BLaER1 treated with 17β-estradiol and CSF1 and Interleukin-3, amounts not matched to agents 10 nM and 100 nM (cell line): ENCODE measurements at regions not wholly inside any gene's neighbourhood (a gene's known extent, or its start where the extent isn't known, plus 50 kb on each side); places are given as distances from the start of the nearest gene placed in this dataset.

Experiments
- H3K27ac ChIP-seq, 11 experiments: shearing (Covaris generic); formaldehyde crosslinking; 2 replicates each; pipeline ENCODE4 v1.8.1; 2022
- H3K27me3 ChIP-seq, 11 experiments: shearing (Covaris generic); formaldehyde crosslinking; 2 replicates each; pipeline ENCODE4 v1.8.1; 2022
- H3K36me3 ChIP-seq, 11 experiments: shearing (Covaris generic); formaldehyde crosslinking; 2 replicates each; pipeline ENCODE4 v1.8.1; 2022
- H3K4me1 ChIP-seq, 10 experiments: shearing (Covaris generic); formaldehyde crosslinking; 2 replicates each; pipeline ENCODE4 v1.8.1; 2022
- H3K4me2 ChIP-seq, 11 experiments: shearing (Covaris generic); formaldehyde crosslinking; 2 replicates each; pipeline ENCODE4 v1.8.1; 2022
- H3K4me3 ChIP-seq, 10 experiments: shearing (Covaris generic); formaldehyde crosslinking; 2 replicates each; pipeline ENCODE4 v1.8.1; 2022
- H3K9ac ChIP-seq, 11 experiments: shearing (Covaris generic); formaldehyde crosslinking; 2 replicates each; pipeline ENCODE4 v1.8.1; 2022
- H3K9me3 ChIP-seq, 11 experiments: shearing (Covaris generic); formaldehyde crosslinking; replicated peaks in 1 of 11; 2 replicates each; pipeline ENCODE4 v1.8.1; 2022
- H4K20me1 ChIP-seq, 11 experiments: shearing (Covaris generic); formaldehyde crosslinking; 2 replicates each; pipeline ENCODE4 v1.8.1; 2022
- Cebpa-rat ChIP-seq, 11 experiments: shearing (Covaris generic); IDR thresholded peaks; 2 replicates each; pipeline ENCODE4 v1.8.1; 2022

DNA sequence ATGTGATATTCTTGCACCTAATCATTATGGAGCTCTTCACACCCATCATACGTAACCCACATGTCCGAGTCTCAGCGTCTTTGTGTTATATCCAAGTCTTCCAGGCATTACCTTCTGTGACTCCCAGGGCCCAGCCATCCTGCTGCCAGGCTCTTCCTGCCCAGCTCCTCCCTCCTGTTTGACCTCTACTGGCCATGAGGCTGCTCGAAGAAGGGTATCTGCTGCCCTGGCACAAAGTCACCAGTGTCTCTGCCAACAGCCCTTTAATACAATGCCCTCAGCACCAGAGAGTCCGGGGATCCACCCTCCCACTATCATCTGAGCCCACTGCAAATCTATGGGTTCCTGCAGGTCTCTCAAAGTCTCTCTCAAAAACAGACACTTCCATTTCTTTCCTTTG, 65.3 kb upstream of the WAC start:
- no peak for TF ChIP-seq Cebpa-rat (IDR thresholded peaks at IDR 0.05)
- Histone ChIP-seq H3K4me3 (no peak overlapping the region), H3K27ac (no peak overlapping the region), H3K9me3 (peaks cover 4 to 14% (median 9%) of the 10 kb centered on the region in 11 experiments; a peak in 12 of 22 replicates), H3K4me2 (no peak overlapping the region), H3K4me1 (peaks cover 0 to 8% (median 0%) of the 10 kb centered on the region in 10 experiments; a peak in 3 of 20 replicates), H3K36me3 (no peaks in the 10 kb centered on the region), H3K27me3 (no peaks in the 10 kb centered on the region), H4K20me1 (no peaks in the 10 kb centered on the region), H3K9ac (no peak overlapping the region)

DNA sequence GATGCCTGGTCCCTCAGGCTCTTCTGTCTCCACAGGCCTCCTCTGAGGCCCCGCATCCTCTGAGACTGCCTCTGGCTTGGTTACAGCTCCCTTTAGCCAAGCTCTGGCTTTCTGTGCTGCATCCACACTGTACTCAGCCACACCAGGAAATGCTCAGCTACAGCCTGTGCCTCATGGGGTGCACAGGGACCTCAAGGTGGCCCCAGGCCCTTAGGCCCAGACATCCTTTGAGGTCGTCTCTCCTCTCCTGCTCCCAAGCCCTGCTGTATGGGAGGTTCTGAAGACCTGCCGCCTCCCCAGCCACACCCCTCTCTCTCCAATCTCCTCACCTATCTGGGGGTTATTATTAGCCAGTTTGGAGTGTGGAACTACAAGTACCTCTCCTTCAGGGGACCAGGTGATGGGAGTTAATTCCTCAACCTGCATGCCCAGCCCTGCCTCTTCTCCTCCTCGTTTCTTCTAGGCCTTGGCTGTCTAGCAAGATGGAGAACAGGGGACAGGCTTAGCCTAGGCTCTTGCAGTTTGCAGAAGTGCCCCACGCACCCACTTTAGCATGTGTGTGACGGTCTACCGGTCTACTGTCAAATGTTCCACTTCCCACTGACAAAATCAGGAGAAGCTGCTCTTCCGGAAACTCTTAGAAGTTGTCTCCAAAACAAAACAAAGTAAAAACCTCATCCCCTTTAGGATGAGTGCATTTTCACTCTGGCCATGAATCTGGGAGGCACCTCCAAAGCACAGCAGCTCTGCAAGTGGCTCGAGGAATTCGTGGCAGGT, 64.0 kb upstream of the WAC start:
- H3K27me3 ChIP-seq, result no peaks in the 10 kb centered on the region
- no peak overlapping the region for H3K4me3 ChIP-seq
- no peaks in the 10 kb centered on the region for H3K36me3 ChIP-seq
- no peak overlapping the region for H3K9ac ChIP-seq
- H3K9me3 ChIP-seq, result peaks cover 4 to 14% (median 9%) of the 10 kb centered on the region in 11 experiments; a peak in 12 of 22 replicates
- no peak overlapping the region; a peak in 1 of 22 replicates for H3K27ac ChIP-seq
- TF ChIP-seq Cebpa-rat (IDR thresholded peaks at IDR 0.05), result no peak
- H3K4me1 ChIP-seq, result peaks cover 0 to 8% (median 0%) of the 10 kb centered on the region in 10 experiments; a peak in 3 of 20 replicates
- H3K4me2 ChIP-seq, result peak overlapping the region in 1 of 11 experiments; percentile 11; a peak in 1 of 22 replicates
- H4K20me1 ChIP-seq, result no peaks in the 10 kb centered on the region

DNA sequence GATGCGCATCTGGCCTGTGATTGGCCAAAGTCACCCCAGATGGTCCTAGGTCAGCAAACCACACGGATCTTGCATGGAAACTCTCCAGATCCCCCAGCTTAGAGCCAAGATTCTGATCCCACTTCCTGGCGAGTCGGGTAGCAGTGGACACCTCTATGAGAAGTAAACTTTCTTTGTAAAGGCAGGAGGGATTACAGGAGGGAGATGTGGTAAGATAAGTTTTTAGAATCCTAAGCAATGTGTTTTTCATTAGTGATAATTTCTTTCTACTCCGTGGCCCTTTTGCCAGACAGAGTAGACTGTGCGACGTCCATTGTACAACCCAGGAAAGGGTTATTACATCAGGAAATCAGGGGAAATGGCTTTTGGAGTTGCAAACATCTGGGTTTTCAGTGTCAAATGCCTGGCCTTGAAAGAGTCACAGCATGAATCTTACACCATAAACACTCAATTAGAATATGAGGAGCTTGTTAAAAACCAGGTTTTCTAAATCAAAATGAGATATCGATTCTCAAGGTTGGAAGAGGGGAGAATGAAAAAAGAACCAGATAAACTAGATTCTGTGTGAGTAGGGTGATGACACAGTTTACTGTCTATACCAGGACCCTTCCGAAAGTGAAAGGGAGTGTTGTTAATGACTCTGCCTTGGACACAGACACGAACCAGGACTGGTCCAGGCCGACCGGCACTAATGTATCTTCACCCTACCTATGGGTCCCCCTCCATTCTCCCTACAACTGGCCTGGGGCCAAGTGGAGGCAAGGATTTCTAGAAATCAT, 61.9 kb upstream of the WAC start:
- no peak overlapping the region for H3K9ac ChIP-seq

DNA sequence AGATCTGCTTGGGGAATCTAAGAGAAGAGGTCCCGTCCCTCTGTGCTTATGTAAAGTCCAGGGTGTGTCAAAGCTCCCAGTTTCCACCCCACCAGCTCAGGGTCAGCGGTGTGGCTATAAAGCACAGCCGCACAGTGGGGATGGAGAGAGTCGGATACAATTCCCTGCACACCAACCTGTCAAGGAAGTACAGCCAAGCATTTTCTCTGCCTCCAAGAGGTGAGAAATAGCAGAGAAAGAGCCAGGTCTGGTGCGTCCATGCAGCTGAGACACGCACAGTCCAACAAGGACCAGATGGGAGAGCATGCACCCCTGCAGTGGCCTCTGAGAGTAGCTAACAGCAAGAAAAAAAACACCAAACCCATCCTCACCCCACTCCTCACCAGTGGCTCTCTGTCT, 61.3 kb upstream of the WAC start:
- no peak for TF ChIP-seq Cebpa-rat (IDR thresholded peaks at IDR 0.05)
- H3K27me3 ChIP-seq, result no peaks in the 10 kb centered on the region
- H4K20me1 ChIP-seq, result no peaks in the 10 kb centered on the region
- peaks cover 0 to 8% (median 0%) of the 10 kb centered on the region in 10 experiments; a peak in 3 of 20 replicates for H3K4me1 ChIP-seq
- no peak overlapping the region for H3K4me3 ChIP-seq
- H3K4me2 ChIP-seq, result no peak overlapping the region
- peaks cover 0 to 13% (median 5%) of the 10 kb centered on the region in 11 experiments; a peak in 9 of 22 replicates for H3K9me3 ChIP-seq
- H3K36me3 ChIP-seq, result no peaks in the 10 kb centered on the region
- no peak overlapping the region for H3K9ac ChIP-seq
- no peak overlapping the region for H3K27ac ChIP-seq

More for the DNA sequence above, 61.9 kb upstream of the WAC start:
- Histone ChIP-seq H3K4me3 (no peak overlapping the region), H3K4me1 (peaks cover 0 to 8% (median 0%) of the 10 kb centered on the region in 10 experiments; a peak in 3 of 20 replicates), H3K27me3 (no peaks in the 10 kb centered on the region), H3K36me3 (no peaks in the 10 kb centered on the region), H3K9me3 (peaks cover under 1 to 19% (median 10%) of the 10 kb centered on the region in 11 experiments; a peak in 13 of 22 replicates), H3K27ac (no peak overlapping the region), H4K20me1 (no peaks in the 10 kb centered on the region), H3K4me2 (no peak overlapping the region)
- no peak for TF ChIP-seq Cebpa-rat (IDR thresholded peaks at IDR 0.05)

DNA sequence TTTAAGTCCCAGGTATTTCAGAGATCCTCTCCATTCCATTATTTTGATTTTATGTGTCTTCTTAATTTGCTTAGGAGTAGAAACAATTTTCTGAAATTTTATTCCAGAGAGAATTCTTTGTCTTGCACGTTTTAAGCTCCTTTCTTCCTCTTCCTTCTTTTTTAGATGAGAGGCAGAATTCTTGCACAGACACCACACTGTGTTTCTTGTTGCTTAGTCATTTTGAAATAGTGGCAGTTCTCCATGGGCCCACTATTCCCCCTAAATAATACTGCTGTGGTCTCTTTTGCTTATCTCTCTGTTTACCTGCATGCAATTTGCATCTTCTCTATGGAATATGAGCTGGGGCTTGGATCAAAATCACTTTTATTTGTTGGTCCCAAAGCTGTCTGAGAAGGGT, 54.3 kb upstream of the WAC start:
- Histone ChIP-seq H4K20me1 (no peaks in the 10 kb centered on the region), H3K27ac (peak overlapping the region; percentile 43 to 72 (median 62); a peak in 19 of 22 replicates), H3K4me2 (peak overlapping the region; percentile 42 to 88 (median 69); a peak in 21 of 22 replicates), H3K4me1 (peaks cover 16 to 50% (median 36%) of the 10 kb centered on the region in 10 experiments), H3K9me3 (peaks cover 8 to 30% (median 14%) of the 10 kb centered on the region in 11 experiments; a peak in 16 of 22 replicates), H3K4me3 (no peak overlapping the region), H3K27me3 (no peaks in the 10 kb centered on the region), H3K36me3 (no peaks in the 10 kb centered on the region), H3K9ac (peak overlapping the region in 2 of 11 experiments; percentile 10 to 41; a peak in 2 of 22 replicates)
- TF ChIP-seq Cebpa-rat (IDR thresholded peaks at IDR 0.05), result no peak

DNA sequence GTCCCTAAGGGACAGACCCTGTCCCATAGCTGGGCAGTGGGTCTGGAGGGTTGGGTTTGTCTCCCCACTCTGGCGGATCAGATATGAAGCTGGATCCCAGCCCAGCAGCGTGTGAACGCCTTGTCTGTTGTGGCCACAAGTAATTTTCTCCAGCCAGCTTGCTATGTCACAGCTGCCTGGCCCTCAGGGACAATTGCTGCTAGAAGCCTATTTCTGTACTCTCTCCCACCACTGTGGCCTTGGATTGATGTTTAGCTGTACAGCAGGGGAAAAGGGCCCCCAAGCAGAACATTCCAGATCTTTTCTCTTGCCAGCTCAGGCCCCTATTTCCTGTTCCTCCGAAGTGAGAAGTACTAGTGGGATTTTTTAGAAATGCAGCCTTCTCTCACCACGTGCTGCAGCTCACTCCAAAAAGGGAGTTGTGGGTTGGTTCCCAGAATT, 53.5 kb upstream of the WAC start:
- peaks cover 16 to 50% (median 36%) of the 10 kb centered on the region in 10 experiments for H3K4me1 ChIP-seq
- H3K27me3 ChIP-seq, result no peaks in the 10 kb centered on the region
- H3K9ac ChIP-seq, result peak overlapping the region in 8 of 11 experiments; percentile 10 to 47 (median 30); a peak in 11 of 22 replicates
- H3K36me3 ChIP-seq, result no peaks in the 10 kb centered on the region
- peaks cover 8 to 34% (median 19%) of the 10 kb centered on the region in 11 experiments; a peak in 18 of 22 replicates for H3K9me3 ChIP-seq
- H3K4me3 ChIP-seq, result no peak overlapping the region
- peak overlapping the region; percentile 42 to 88 (median 69) for H3K4me2 ChIP-seq
- no peak for TF ChIP-seq Cebpa-rat (IDR thresholded peaks at IDR 0.05)
- H3K27ac ChIP-seq, result peak overlapping the region; percentile 43 to 72 (median 62); a peak in 21 of 22 replicates
- H4K20me1 ChIP-seq, result no peaks in the 10 kb centered on the region

DNA sequence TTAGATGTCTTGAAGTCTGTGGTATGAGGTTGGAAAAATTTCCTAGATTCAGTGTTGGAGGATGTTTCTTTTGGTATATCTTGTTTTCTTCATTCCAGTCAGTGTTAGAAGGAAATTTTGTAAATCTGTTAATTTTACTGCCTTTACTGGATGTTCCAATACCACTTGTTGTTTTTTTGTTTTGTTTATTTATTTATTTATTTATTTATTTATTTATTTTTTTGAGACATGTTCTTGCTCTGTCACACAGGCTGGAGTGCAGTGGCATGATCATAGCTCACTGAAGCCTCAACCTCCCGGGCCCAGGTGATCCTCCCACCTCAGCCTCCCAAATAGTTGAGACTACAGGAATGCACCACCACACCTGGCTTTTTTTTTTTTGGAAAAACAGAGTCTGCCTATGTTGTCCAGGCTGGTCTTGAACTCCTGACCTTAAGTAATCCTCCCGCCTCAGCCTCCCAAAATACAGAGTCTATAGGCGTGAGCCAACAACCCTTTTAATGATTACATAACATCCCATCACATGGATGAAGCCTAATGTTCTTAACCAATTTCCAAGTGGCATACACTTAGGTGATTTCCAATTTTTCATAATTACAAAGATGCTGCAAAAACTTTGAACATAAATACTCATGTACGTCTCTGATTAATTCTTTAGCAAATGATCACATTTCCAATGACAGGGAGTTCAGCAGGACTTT, 52.8 kb upstream of the WAC start:
- Histone ChIP-seq H3K9me3 (peaks cover 8 to 35% (median 20%) of the 10 kb centered on the region in 11 experiments; a peak in 18 of 22 replicates), H3K27me3 (no peaks in the 10 kb centered on the region), H4K20me1 (no peaks in the 10 kb centered on the region), H3K27ac (peak overlapping the region in 9 of 11 experiments; percentile 43 to 72 (median 62); a peak in 10 of 22 replicates), H3K9ac (peak overlapping the region in 1 of 11 experiments; percentile 11; a peak in 1 of 22 replicates), H3K4me3 (no peak overlapping the region), H3K4me1 (peaks cover 16 to 50% (median 36%) of the 10 kb centered on the region in 10 experiments), H3K4me2 (peak overlapping the region in 10 of 11 experiments; percentile 42 to 88 (median 70); a peak in 19 of 22 replicates), H3K36me3 (no peaks in the 10 kb centered on the region)
- TF ChIP-seq Cebpa-rat (IDR thresholded peaks at IDR 0.05), result no peak

DNA sequence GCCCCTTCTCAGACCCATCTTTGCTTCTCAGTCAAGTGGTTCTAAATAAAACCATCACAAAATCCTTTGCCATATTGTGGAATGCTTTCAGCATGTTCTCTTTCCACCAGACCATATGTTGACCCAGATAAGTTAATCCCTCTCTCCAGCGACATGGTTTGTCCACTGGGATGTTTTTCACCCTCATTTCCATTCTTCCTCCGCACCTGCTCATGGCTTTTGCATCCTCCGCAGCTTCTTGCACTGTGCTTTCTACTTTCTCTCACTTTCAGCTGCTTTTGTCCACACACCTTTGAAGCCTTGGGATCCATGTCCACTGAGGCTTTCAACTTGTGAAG, 52.3 kb upstream of the WAC start:
- peaks cover 8 to 35% (median 20%) of the 10 kb centered on the region in 11 experiments; a peak in 18 of 22 replicates for H3K9me3 ChIP-seq
- TF ChIP-seq Cebpa-rat (IDR thresholded peaks at IDR 0.05), result no peak
- H3K9ac ChIP-seq, result no peak overlapping the region
- no peaks in the 10 kb centered on the region for H4K20me1 ChIP-seq
- H3K36me3 ChIP-seq, result no peaks in the 10 kb centered on the region
- no peak overlapping the region for H3K4me3 ChIP-seq
- peak overlapping the region in 3 of 11 experiments; percentile 15 to 45 (median 30); a peak in 5 of 22 replicates for H3K27ac ChIP-seq
- H3K4me1 ChIP-seq, result peaks cover 16 to 50% (median 36%) of the 10 kb centered on the region in 10 experiments
- peak overlapping the region in 5 of 11 experiments; percentile 1 to 88 (median 64); a peak in 10 of 22 replicates for H3K4me2 ChIP-seq
- no peaks in the 10 kb centered on the region for H3K27me3 ChIP-seq
